ENCODE measurements at regions not wholly inside any gene's neighbourhood (a gene's known extent, or its start where the extent isn't known, plus 50 kb on each side); places are given as distances from the start of the nearest gene placed in this dataset.

GRCh38 chrX:139083191-139083590 lies 371.7 kb upstream of the FGF13 start:
- no peak for TF ChIP-seq CTCF (IDR thresholded peaks at IDR 0.05)
- Histone ChIP-seq H3K9me3 (no peaks in the 10 kb centered on the region), H3K27ac (peak overlapping the region; percentile 21), H3K4me3 (no peak overlapping the region), H3K4me1 (no peaks in the 10 kb centered on the region), H3K27me3 (ENCODE audit: insufficient read depth in 3 of 3, low read length in 2 of 3) (no peaks in the 10 kb centered on the region), H3K36me3 (ENCODE audit: insufficient read depth in 1 of 2, low read depth in 1 of 2) (no peaks in the 10 kb centered on the region)
- intact Hi-C loops (cut with DNase I), result no loop called here
- ATAC-seq (peak; percentile 75 to 93 (median 84)), DNase-seq (no peak)
- 24 to 39% (median 38%) methylated on average over 3 of the region's 3 CpGs for WGBS, 3 donors

- no peaks in the 10 kb centered on the region for H3K27me3 ChIP-seq (ENCODE audit: insufficient read depth in 3 of 3, low read length in 2 of 3)
- no peak for TF ChIP-seq CTCF (IDR thresholded peaks at IDR 0.05)
- no peaks in the 10 kb centered on the region for H3K4me1 ChIP-seq
- WGBS, 3 donors, result 77 to 100% (median 93%) methylated on average over 3 of the region's 3 CpGs
- H3K27ac ChIP-seq, result no peak overlapping the region
- ATAC-seq (no peak), DNase-seq (no peak)
- no peaks in the 10 kb centered on the region for H3K9me3 ChIP-seq
- no peaks in the 10 kb centered on the region for H3K36me3 ChIP-seq (ENCODE audit: insufficient read depth in 1 of 2, low read depth in 1 of 2)
- intact Hi-C loops (cut with DNase I), result no loop called here
- H3K4me3 ChIP-seq, result no peak overlapping the region
Observed at GRCh38 chrX:139081965-139082364, 370.4 kb upstream of the FGF13 start.

GRCh38 chrX:139079789-139080188 lies 368.3 kb upstream of the FGF13 start:
- TF ChIP-seq CTCF (IDR thresholded peaks at IDR 0.05), result no peak
- no peak for ATAC-seq
- Histone ChIP-seq H3K27me3 (ENCODE audit: insufficient read depth in 3 of 3, low read length in 2 of 3) (no peaks in the 10 kb centered on the region), H3K4me3 (no peak overlapping the region), H3K27ac (no peak overlapping the region), H3K36me3 (ENCODE audit: insufficient read depth in 1 of 2, low read depth in 1 of 2) (no peaks in the 10 kb centered on the region), H3K9me3 (no peaks in the 10 kb centered on the region), H3K4me1 (no peaks in the 10 kb centered on the region)
- 82 to 100% (median 95%) methylated on average over 2 of the region's 2 CpGs for WGBS, 3 donors
- no peak for DNase-seq
- intact Hi-C loops (cut with DNase I), result loop anchor here in 1 of 2 donors (10.0 kb wide), 1 partner anchor 65 kb away; no protein-coding TSS in a partner anchor

- ATAC-seq, result no peak
- 72 to 84% (median 83%) methylated on average over 8 of the region's 8 CpGs for WGBS, 3 donors
- intact Hi-C loops (cut with DNase I), result loop anchor here in 1 of 2 donors (10.0 kb wide), 1 partner anchor 64 kb away; no protein-coding TSS in a partner anchor
- no peak overlapping the region for H3K4me3 ChIP-seq
- H3K9me3 ChIP-seq, result no peaks in the 10 kb centered on the region
- DNase-seq, result no peak
- no peaks in the 10 kb centered on the region for H3K27me3 ChIP-seq (ENCODE audit: insufficient read depth in 3 of 3, low read length in 2 of 3)
- no peaks in the 10 kb centered on the region for H3K4me1 ChIP-seq
- H3K27ac ChIP-seq, result no peak overlapping the region
- H3K36me3 ChIP-seq (ENCODE audit: insufficient read depth in 1 of 2, low read depth in 1 of 2), result no peaks in the 10 kb centered on the region
- no peak for TF ChIP-seq CTCF (IDR thresholded peaks at IDR 0.05)
Observed at GRCh38 chrX:139078761-139079280, 367.3 kb upstream of the FGF13 start.

- no peak for ATAC-seq
- Histone ChIP-seq H3K36me3 (ENCODE audit: insufficient read depth in 1 of 2, low read depth in 1 of 2) (no peaks in the 10 kb centered on the region), H3K9me3 (no peaks in the 10 kb centered on the region), H3K27me3 (ENCODE audit: insufficient read depth in 3 of 3, low read length in 2 of 3) (no peaks in the 10 kb centered on the region), H3K4me3 (no peak overlapping the region), H3K27ac (no peak overlapping the region), H3K4me1 (no peaks in the 10 kb centered on the region)
- intact Hi-C loops (cut with DNase I), result loop anchor here in 1 of 2 donors (10.0 kb wide), 1 partner anchor 64 kb away; no protein-coding TSS in a partner anchor
- WGBS, 3 donors, result 42 to 68% (median 50%) methylated on average over 1 of the region's 1 CpG
- no peak for TF ChIP-seq CTCF (IDR thresholded peaks at IDR 0.05)
- DNase-seq, result no peak
Observed at GRCh38 chrX:139078342-139078741, 366.8 kb upstream of the FGF13 start.

Data from psoas muscle (tissue), 7 donors.